GM23338 (cell line): ENCODE measurements at regions not wholly inside any gene's neighbourhood (a gene's known extent, or its start where the extent isn't known, plus 50 kb on each side); places are given as distances from the start of the nearest gene placed in this dataset.

Experiments used
- ATAC-seq: fragments of 200-7000 bp; cut with Tn5 transposase; 3 replicates; pipeline ENCODE4 v1.9.1; 2020
- DNase-seq: peaks from one replicate; pipeline ENCODE4 v3.0.0-alpha.2; 2015; ENCODE audit warnings: low spot score
- H2AFZ ChIP-seq: fragments of 200-600 bp; sonication (generic); 2 replicates; pipeline ENCODE4 v1.8.0; 2016; ENCODE audit warnings: antibody characterized with exemption, mild to moderate bottlenecking, moderate library complexity
- H3F3A ChIP-seq: fragments of 200-600 bp; sonication (generic); replicated peaks from 2 replicates; pipeline ENCODE4 v1.8.0; 2017; ENCODE audit warnings: antibody characterized with exemption, mixed run types, low read depth
- H3K27ac ChIP-seq: fragments of 200-600 bp; sonication (generic); 2 replicates; pipeline ENCODE4 v1.6.1; 2016; ENCODE audit warnings: low read depth
- H3K27me3 ChIP-seq: fragments of 200-600 bp; sonication (generic); 2 replicates; pipeline ENCODE4 v1.8.0; 2016; ENCODE audit warnings: mild to moderate bottlenecking, mixed run types, moderate library complexity; ENCODE audit not compliant: insufficient read depth
- H3K36me3 ChIP-seq: fragments of 200-600 bp; sonication (generic); 2 replicates; pipeline ENCODE4 v1.8.0; 2016; ENCODE audit warnings: mild to moderate bottlenecking; ENCODE audit not compliant: insufficient read depth
- H3K4me1 ChIP-seq: fragments of 200-600 bp; sonication (generic); 2 replicates; pipeline ENCODE4 v1.8.0; 2016; ENCODE audit warnings: mild to moderate bottlenecking, moderate library complexity; ENCODE audit not compliant: insufficient read depth
- H3K4me2 ChIP-seq: fragments of 200-600 bp; sonication (generic); 2 replicates; pipeline ENCODE4 v1.7.1; 2017; ENCODE audit warnings: mixed run types
- H3K4me3 ChIP-seq: fragments of 200-600 bp; sonication (generic); 2 replicates; pipeline ENCODE4 v1.6.1; 2016; ENCODE audit warnings: mixed run types
- H3K79me2 ChIP-seq: fragments of 200-600 bp; sonication (generic); replicated peaks from 2 replicates; pipeline ENCODE4 v1.8.0; 2017; ENCODE audit warnings: mild to moderate bottlenecking; ENCODE audit not compliant: insufficient read depth
- H3K9me2 ChIP-seq: fragments of 200-600 bp; sonication (generic); 2 replicates; pipeline ENCODE4 v1.8.0; 2017; ENCODE audit not compliant: insufficient read depth
- H4K20me1 ChIP-seq: fragments of 200-600 bp; sonication (generic); replicated peaks from 2 replicates; pipeline ENCODE4 v1.8.0; 2017; ENCODE audit warnings: mild to moderate bottlenecking; ENCODE audit not compliant: insufficient read depth
- H3K27ac Mint-ChIP-seq: 2 replicates; pipeline ENCODE4 v1.8.0; 2020; ENCODE audit warnings: inconsistent platforms, mild to moderate bottlenecking, moderate library complexity, mixed read lengths
- H3K27me3 Mint-ChIP-seq: 3 replicates; pipeline ENCODE4 v1.8.0; 2022; ENCODE audit warnings: low read depth, mild to moderate bottlenecking, moderate library complexity, mixed read lengths, inconsistent platforms; ENCODE audit not compliant: insufficient read depth, poor library complexity
- H3K36me3 Mint-ChIP-seq: 3 replicates; pipeline ENCODE4 v1.8.0; 2021; ENCODE audit warnings: low read depth, mild to moderate bottlenecking, inconsistent platforms, moderate library complexity, mixed read lengths
- H3K4me1 Mint-ChIP-seq: 3 replicates; pipeline ENCODE4 v1.8.0; 2020; ENCODE audit warnings: mild to moderate bottlenecking, inconsistent platforms, mixed read lengths
- H3K4me3 Mint-ChIP-seq: 3 replicates; pipeline ENCODE4 v1.8.0; 2021; ENCODE audit warnings: moderate library complexity, mild to moderate bottlenecking, inconsistent platforms, mixed read lengths
- H3K9me3 Mint-ChIP-seq: 3 replicates; pipeline ENCODE4 v1.8.0; 2020; ENCODE audit warnings: moderate library complexity, mild to moderate bottlenecking, inconsistent platforms, mixed read lengths
- CREB1 ChIP-seq: fragments of 250-450 bp; sonication (Bioruptor Pico); IDR thresholded peaks from 2 replicates; pipeline ENCODE4 v1.5.0; 2020; ENCODE audit warnings: low read depth, mild to moderate bottlenecking, moderate library complexity
- EZH2 ChIP-seq: fragments of 200-600 bp; sonication (generic); IDR thresholded peaks from one replicate; pipeline ENCODE4 v1.8.0; 2017; ENCODE audit warnings: antibody characterized with exemption, mild to moderate bottlenecking, low read depth; ENCODE audit not compliant: unreplicated experiment
- JUNB ChIP-seq: IDR thresholded peaks from one replicate; pipeline ENCODE4 v1.6.1; 2016; ENCODE audit warnings: antibody characterized with exemption; ENCODE audit not compliant: unreplicated experiment
- NANOG ChIP-seq: IDR thresholded peaks from 2 replicates; pipeline ENCODE4 v1.6.1; 2016; ENCODE audit warnings: antibody characterized with exemption, borderline replicate concordance
- POLR2AphosphoS5 ChIP-seq: IDR thresholded peaks from 2 replicates; pipeline ENCODE4 v1.6.1; 2016; ENCODE audit warnings: antibody characterized with exemption, low read depth
- ZNF331 ChIP-seq: fragments of 250-450 bp; sonication (Bioruptor Pico); IDR thresholded peaks from 2 replicates; pipeline ENCODE4 v1.5.0; 2020; ENCODE audit warnings: low read depth, mild to moderate bottlenecking, moderate library complexity
- TF ChIP-seq, protein P1 (sequence below): fragments of 250-450 bp; sonication (Bioruptor Pico); IDR thresholded peaks from 2 replicates; pipeline ENCODE4 v1.5.0; 2020; ENCODE audit warnings: mild to moderate bottlenecking, moderate library complexity
- TF ChIP-seq, protein P2 (sequence below): IDR thresholded peaks from 2 replicates; pipeline ENCODE4 v1.6.1; 2016; ENCODE audit warnings: antibody characterized with exemption
- TF ChIP-seq, protein P3 (sequence below), 2 experiments: fragments of 200-600 bp in 1 of 2; sonication (generic) in 1 of 2; conservative IDR thresholded peaks; 2 replicates each; pipeline versions ENCODE4 v1.5.1 to v1.6.1; 2016 to 2017; ENCODE audit warnings: antibody characterized with exemption in 2 of 2, low read depth in 2 of 2, mild to moderate bottlenecking in 2 of 2, moderate library complexity in 1 of 2
- TF ChIP-seq, protein P4 (sequence below): IDR thresholded peaks from one replicate; pipeline ENCODE4 v1.6.1; 2018; ENCODE audit warnings: antibody characterized with exemption; ENCODE audit not compliant: unreplicated experiment

DNA sequence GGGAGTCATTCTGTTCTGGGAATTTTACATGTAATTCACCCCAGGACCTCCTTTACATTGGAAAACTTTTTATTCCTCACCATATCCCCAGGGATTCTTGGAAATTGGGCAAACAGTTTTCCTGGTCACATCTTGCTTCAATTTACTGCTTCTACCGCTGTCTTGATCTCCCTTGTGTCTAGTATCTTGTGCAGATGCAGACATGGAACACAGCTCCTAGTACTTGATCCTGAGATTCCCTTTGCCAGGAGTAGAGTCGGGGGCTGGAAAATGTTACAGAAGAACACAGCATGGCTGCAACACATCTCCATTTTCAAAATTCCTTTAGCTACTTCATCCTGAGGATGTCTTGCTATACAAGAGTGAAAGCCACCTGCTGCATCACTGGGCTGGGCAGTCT is 472.8 kb downstream of the PLCL1 start:
- Histone ChIP-seq H3K9me2 (no peaks in the 10 kb centered on the region), H3K36me3 (no peaks in the 10 kb centered on the region), H3K27me3 (no peaks in the 10 kb centered on the region), H3K27ac (no peak overlapping the region), H4K20me1 (no peaks in the 10 kb centered on the region), H3F3A (no peaks in the 10 kb centered on the region), H2AFZ (no peak overlapping the region; the same call in 1 of the 2 replicates), H3K4me1 (no peaks in the 10 kb centered on the region), H3K79me2 (no peaks in the 10 kb centered on the region), H3K4me2 (no peak overlapping the region), H3K4me3 (no peak overlapping the region)
- no peak for TF ChIP-seq ZNF331 (CRISPR knock-in tag)
- TF ChIP-seq, protein P1, sequence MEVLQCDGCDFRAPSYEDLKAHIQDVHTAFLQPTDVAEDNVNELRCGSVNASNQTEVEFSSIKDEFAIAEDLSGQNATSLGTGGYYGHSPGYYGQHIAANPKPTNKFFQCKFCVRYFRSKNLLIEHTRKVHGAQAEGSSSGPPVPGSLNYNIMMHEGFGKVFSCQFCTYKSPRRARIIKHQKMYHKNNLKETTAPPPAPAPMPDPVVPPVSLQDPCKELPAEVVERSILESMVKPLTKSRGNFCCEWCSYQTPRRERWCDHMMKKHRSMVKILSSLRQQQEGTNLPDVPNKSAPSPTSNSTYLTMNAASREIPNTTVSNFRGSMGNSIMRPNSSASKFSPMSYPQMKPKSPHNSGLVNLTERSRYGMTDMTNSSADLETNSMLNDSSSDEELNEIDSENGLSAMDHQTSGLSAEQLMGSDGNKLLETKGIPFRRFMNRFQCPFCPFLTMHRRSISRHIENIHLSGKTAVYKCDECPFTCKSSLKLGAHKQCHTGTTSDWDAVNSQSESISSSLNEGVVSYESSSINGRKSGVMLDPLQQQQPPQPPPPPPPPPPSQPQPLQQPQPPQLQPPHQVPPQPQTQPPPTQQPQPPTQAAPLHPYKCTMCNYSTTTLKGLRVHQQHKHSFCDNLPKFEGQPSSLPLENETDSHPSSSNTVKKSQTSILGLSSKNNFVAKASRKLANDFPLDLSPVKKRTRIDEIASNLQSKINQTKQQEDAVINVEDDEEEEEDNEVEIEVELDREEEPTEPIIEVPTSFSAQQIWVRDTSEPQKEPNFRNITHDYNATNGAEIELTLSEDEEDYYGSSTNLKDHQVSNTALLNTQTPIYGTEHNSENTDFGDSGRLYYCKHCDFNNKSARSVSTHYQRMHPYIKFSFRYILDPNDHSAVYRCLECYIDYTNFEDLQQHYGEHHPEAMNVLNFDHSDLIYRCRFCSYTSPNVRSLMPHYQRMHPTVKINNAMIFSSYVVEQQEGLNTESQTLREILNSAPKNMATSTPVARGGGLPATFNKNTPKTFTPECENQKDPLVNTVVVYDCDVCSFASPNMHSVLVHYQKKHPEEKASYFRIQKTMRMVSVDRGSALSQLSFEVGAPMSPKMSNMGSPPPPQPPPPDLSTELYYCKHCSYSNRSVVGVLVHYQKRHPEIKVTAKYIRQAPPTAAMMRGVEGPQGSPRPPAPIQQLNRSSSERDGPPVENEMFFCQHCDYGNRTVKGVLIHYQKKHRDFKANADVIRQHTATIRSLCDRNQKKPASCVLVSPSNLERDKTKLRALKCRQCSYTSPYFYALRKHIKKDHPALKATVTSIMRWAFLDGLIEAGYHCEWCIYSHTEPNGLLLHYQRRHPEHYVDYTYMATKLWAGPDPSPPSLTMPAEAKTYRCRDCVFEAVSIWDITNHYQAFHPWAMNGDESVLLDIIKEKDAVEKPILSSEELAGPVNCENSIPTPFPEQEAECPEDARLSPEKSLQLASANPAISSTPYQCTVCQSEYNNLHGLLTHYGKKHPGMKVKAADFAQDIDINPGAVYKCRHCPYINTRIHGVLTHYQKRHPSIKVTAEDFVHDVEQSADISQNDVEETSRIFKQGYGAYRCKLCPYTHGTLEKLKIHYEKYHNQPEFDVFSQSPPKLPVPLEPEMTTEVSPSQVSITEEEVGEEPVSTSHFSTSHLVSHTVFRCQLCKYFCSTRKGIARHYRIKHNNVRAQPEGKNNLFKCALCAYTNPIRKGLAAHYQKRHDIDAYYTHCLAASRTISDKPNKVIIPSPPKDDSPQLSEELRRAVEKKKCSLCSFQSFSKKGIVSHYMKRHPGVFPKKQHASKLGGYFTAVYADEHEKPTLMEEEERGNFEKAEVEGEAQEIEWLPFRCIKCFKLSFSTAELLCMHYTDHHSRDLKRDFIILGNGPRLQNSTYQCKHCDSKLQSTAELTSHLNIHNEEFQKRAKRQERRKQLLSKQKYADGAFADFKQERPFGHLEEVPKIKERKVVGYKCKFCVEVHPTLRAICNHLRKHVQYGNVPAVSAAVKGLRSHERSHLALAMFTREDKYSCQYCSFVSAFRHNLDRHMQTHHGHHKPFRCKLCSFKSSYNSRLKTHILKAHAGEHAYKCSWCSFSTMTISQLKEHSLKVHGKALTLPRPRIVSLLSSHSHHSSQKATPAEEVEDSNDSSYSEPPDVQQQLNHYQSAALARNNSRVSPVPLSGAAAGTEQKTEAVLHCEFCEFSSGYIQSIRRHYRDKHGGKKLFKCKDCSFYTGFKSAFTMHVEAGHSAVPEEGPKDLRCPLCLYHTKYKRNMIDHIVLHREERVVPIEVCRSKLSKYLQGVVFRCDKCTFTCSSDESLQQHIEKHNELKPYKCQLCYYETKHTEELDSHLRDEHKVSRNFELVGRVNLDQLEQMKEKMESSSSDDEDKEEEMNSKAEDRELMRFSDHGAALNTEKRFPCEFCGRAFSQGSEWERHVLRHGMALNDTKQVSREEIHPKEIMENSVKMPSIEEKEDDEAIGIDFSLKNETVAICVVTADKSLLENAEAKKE (CRISPR knock-in tag): no peak
- TF ChIP-seq CREB1 (CRISPR knock-in tag): no peak
- TF ChIP-seq POLR2AphosphoS5: no peak
- TF ChIP-seq JUNB: no peak
- no peak for TF ChIP-seq NANOG
- TF ChIP-seq EZH2: no peak
- TF ChIP-seq, protein P2, sequence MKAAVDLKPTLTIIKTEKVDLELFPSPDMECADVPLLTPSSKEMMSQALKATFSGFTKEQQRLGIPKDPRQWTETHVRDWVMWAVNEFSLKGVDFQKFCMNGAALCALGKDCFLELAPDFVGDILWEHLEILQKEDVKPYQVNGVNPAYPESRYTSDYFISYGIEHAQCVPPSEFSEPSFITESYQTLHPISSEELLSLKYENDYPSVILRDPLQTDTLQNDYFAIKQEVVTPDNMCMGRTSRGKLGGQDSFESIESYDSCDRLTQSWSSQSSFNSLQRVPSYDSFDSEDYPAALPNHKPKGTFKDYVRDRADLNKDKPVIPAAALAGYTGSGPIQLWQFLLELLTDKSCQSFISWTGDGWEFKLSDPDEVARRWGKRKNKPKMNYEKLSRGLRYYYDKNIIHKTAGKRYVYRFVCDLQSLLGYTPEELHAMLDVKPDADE: no peak
- TF ChIP-seq, protein P3, sequence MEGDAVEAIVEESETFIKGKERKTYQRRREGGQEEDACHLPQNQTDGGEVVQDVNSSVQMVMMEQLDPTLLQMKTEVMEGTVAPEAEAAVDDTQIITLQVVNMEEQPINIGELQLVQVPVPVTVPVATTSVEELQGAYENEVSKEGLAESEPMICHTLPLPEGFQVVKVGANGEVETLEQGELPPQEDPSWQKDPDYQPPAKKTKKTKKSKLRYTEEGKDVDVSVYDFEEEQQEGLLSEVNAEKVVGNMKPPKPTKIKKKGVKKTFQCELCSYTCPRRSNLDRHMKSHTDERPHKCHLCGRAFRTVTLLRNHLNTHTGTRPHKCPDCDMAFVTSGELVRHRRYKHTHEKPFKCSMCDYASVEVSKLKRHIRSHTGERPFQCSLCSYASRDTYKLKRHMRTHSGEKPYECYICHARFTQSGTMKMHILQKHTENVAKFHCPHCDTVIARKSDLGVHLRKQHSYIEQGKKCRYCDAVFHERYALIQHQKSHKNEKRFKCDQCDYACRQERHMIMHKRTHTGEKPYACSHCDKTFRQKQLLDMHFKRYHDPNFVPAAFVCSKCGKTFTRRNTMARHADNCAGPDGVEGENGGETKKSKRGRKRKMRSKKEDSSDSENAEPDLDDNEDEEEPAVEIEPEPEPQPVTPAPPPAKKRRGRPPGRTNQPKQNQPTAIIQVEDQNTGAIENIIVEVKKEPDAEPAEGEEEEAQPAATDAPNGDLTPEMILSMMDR (conservative IDR thresholded peaks at IDR 0.05; ENCODE audit: low read depth in 2 of 2): no peak
- TF ChIP-seq, protein P4, sequence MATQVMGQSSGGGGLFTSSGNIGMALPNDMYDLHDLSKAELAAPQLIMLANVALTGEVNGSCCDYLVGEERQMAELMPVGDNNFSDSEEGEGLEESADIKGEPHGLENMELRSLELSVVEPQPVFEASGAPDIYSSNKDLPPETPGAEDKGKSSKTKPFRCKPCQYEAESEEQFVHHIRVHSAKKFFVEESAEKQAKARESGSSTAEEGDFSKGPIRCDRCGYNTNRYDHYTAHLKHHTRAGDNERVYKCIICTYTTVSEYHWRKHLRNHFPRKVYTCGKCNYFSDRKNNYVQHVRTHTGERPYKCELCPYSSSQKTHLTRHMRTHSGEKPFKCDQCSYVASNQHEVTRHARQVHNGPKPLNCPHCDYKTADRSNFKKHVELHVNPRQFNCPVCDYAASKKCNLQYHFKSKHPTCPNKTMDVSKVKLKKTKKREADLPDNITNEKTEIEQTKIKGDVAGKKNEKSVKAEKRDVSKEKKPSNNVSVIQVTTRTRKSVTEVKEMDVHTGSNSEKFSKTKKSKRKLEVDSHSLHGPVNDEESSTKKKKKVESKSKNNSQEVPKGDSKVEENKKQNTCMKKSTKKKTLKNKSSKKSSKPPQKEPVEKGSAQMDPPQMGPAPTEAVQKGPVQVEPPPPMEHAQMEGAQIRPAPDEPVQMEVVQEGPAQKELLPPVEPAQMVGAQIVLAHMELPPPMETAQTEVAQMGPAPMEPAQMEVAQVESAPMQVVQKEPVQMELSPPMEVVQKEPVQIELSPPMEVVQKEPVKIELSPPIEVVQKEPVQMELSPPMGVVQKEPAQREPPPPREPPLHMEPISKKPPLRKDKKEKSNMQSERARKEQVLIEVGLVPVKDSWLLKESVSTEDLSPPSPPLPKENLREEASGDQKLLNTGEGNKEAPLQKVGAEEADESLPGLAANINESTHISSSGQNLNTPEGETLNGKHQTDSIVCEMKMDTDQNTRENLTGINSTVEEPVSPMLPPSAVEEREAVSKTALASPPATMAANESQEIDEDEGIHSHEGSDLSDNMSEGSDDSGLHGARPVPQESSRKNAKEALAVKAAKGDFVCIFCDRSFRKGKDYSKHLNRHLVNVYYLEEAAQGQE: no peak
- H3K36me3 Mint-ChIP-seq: no peaks in the 10 kb centered on the region
- peaks cover 2% of the 10 kb centered on the region for H3K27me3 Mint-ChIP-seq
- H3K9me3 Mint-ChIP-seq: no peaks in the 10 kb centered on the region
- ATAC-seq (no peak), DNase-seq (no peak)
- no peak overlapping the region for H3K27ac Mint-ChIP-seq
- H3K4me1 Mint-ChIP-seq: no peaks in the 10 kb centered on the region
- no peak overlapping the region for H3K4me3 Mint-ChIP-seq
